ENCODE measurements at regions not wholly inside any gene's neighbourhood (a gene's known extent, or its start where the extent isn't known, plus 50 kb on each side); places are given as distances from the start of the nearest gene placed in this dataset.

DNA sequence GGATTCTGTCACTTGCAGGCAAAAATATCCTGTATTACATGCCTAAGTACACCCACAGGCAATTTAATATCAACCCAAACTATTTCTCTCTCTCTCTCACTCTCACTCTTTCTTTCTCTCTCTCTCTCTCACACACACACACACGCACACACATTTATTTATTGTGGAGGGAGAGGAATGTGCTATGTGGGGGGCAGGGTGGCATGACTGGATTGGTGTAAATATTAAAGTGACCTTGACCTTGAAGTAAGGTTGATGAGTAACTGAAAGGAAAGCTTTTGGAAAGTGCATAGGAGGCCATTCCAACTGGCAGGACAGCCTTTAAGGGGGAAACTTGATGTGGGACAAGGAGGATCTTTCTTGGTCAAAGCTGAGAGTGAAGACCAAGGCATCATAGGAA is 589.7 kb upstream of the KIRREL3 start:
- ATAC-seq (no peak), DNase-seq (ENCODE audit: low spot score) (no peak)
- ChIA-PET POLR2A (no interaction called here), CTCF (no interaction called here)
- H3K4me1 Mint-ChIP-seq: no peaks in the 10 kb centered on the region
- no peak overlapping the region for H3K27ac Mint-ChIP-seq
- TF ChIP-seq FOXK1 (CRISPR knock-in tag; IDR thresholded peaks at IDR 0.05): no peak
- TF ChIP-seq, protein P1, sequence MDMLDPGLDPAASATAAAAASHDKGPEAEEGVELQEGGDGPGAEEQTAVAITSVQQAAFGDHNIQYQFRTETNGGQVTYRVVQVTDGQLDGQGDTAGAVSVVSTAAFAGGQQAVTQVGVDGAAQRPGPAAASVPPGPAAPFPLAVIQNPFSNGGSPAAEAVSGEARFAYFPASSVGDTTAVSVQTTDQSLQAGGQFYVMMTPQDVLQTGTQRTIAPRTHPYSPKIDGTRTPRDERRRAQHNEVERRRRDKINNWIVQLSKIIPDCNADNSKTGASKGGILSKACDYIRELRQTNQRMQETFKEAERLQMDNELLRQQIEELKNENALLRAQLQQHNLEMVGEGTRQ (CRISPR knock-in tag; IDR thresholded peaks at IDR 0.05): no peak
- no peak for TF ChIP-seq NFYB (CRISPR knock-in tag; conservative IDR thresholded peaks at IDR 0.05; ENCODE audit: low read depth)
- TF ChIP-seq KAT7 (CRISPR knock-in tag; IDR thresholded peaks at IDR 0.05; ENCODE audit: borderline replicate concordance): no peak
- TF ChIP-seq NR2C2 (CRISPR knock-in tag; IDR thresholded peaks at IDR 0.05): no peak
- no peak for TF ChIP-seq ZNF423 (CRISPR knock-in tag; IDR thresholded peaks at IDR 0.05)
- TF ChIP-seq, protein P2, sequence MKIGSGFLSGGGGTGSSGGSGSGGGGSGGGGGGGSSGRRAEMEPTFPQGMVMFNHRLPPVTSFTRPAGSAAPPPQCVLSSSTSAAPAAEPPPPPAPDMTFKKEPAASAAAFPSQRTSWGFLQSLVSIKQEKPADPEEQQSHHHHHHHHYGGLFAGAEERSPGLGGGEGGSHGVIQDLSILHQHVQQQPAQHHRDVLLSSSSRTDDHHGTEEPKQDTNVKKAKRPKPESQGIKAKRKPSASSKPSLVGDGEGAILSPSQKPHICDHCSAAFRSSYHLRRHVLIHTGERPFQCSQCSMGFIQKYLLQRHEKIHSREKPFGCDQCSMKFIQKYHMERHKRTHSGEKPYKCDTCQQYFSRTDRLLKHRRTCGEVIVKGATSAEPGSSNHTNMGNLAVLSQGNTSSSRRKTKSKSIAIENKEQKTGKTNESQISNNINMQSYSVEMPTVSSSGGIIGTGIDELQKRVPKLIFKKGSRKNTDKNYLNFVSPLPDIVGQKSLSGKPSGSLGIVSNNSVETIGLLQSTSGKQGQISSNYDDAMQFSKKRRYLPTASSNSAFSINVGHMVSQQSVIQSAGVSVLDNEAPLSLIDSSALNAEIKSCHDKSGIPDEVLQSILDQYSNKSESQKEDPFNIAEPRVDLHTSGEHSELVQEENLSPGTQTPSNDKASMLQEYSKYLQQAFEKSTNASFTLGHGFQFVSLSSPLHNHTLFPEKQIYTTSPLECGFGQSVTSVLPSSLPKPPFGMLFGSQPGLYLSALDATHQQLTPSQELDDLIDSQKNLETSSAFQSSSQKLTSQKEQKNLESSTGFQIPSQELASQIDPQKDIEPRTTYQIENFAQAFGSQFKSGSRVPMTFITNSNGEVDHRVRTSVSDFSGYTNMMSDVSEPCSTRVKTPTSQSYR (CRISPR knock-in tag; IDR thresholded peaks at IDR 0.05): no peak
- no peak for TF ChIP-seq FOXP4 (CRISPR knock-in tag; IDR thresholded peaks at IDR 0.05)
- TF ChIP-seq CREM (CRISPR knock-in tag; IDR thresholded peaks at IDR 0.05): no peak
- no peak overlapping the region for H3K4me3 Mint-ChIP-seq
- H3K36me3 Mint-ChIP-seq: no peaks in the 10 kb centered on the region
- no peaks in the 10 kb centered on the region for H3K9me3 Mint-ChIP-seq
- no peaks in the 10 kb centered on the region; the same call in 1 of the 2 replicates for H3K27me3 Mint-ChIP-seq (ENCODE audit: low read depth)

- Mint-ChIP-seq H3K4me1 (no peaks in the 10 kb centered on the region), H3K27me3 (ENCODE audit: low read depth) (no peaks in the 10 kb centered on the region; the same call in 1 of the 2 replicates), H3K4me3 (no peak overlapping the region), H3K36me3 (no peaks in the 10 kb centered on the region), H3K9me3 (no peaks in the 10 kb centered on the region), H3K27ac (no peak overlapping the region)
- ChIA-PET CTCF (no interaction called here), POLR2A (no interaction called here)
- DNase-seq (ENCODE audit: low spot score): no peak
- ATAC-seq: no peak
- TF ChIP-seq OVOL2 (CRISPR knock-in tag; IDR thresholded peaks at IDR 0.05; ENCODE audit: borderline replicate concordance) (no peak), ZNF671 (CRISPR knock-in tag; IDR thresholded peaks at IDR 0.05) (no peak), ESRRA (CRISPR knock-in tag; IDR thresholded peaks at IDR 0.05; ENCODE audit: borderline replicate concordance) (no peak)
These were observed 587.9 kb upstream of the KIRREL3 start for GRCh38 chr11:127588431-127588830.

DNA sequence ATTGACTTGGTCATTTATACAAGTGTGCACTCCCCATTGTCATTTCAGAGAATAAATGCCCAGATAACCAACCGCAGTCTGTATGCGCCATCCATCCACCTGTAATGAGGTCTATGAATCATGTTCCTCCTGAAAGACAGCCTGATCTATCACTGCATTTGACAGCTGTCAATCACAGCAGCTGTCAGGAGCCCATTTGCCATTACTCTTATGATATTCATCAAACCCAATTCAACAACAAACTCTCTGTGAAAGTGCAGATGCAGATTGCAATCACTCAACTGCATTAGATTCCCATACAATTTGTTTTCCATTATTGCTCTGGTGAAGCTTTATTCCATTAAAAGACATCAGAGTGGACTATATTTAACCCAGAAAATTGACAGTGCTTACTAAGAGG is 586.9 kb upstream of the KIRREL3 start:
- Mint-ChIP-seq H3K36me3 (no peaks in the 10 kb centered on the region), H3K27me3 (ENCODE audit: low read depth) (no peaks in the 10 kb centered on the region; the same call in 1 of the 2 replicates), H3K4me1 (no peaks in the 10 kb centered on the region), H3K9me3 (no peaks in the 10 kb centered on the region), H3K4me3 (no peak overlapping the region), H3K27ac (no peak overlapping the region)
- CTCF ChIA-PET: no interaction called here
- ATAC-seq (no peak), DNase-seq (ENCODE audit: low spot score) (no peak)
- TF ChIP-seq FOXP4 (CRISPR knock-in tag; IDR thresholded peaks at IDR 0.05): no peak
- no peak for TF ChIP-seq NFATC4 (CRISPR knock-in tag; IDR thresholded peaks at IDR 0.05)
- TF ChIP-seq SOX15 (CRISPR knock-in tag; IDR thresholded peaks at IDR 0.05): no peak
- no peak for TF ChIP-seq CDX4 (CRISPR knock-in tag; IDR thresholded peaks at IDR 0.05; ENCODE audit: borderline replicate concordance)
- POLR2A ChIA-PET: no interaction called here

Measured in WTC11 (cell line).